GM12864 (cell line): ENCODE measurements at regions not wholly inside any gene's neighbourhood (a gene's known extent, or its start where the extent isn't known, plus 50 kb on each side); places are given as distances from the start of the nearest gene placed in this dataset.

Experiments used
- DNase-seq: peaks from one replicate; pipeline ENCODE4 v3.0.0-alpha.2; 2011; ENCODE audit warnings: low read depth
- H3K4me3 ChIP-seq: 2 replicates; pipeline ENCODE4 v1.5.1; 2011; ENCODE audit warnings: mild to moderate bottlenecking, low read depth, low read length, control low read depth
- CTCF ChIP-seq: IDR thresholded peaks from 2 replicates; pipeline ENCODE4 v1.5.1; 2011; ENCODE audit warnings: low read depth, mild to moderate bottlenecking, moderate library complexity, low read length, control low read depth, inconsistent platforms; ENCODE audit errors: missing control alignments

GRCh38 chr20:11277858-11278257 lies 604.1 kb upstream of the JAG1 start:
- H3K4me3 ChIP-seq, result no peak overlapping the region
- TF ChIP-seq CTCF, result no peak
- no peak for DNase-seq

GRCh38 chr20:11278461-11278860 lies 604.7 kb upstream of the JAG1 start:
- no peak overlapping the region for H3K4me3 ChIP-seq
- TF ChIP-seq CTCF, result no peak
- DNase-seq, result no peak

GRCh38 chr20:11281240-11281639 lies 607.4 kb upstream of the JAG1 start:
- no peak for DNase-seq
- H3K4me3 ChIP-seq, result no peak overlapping the region
- TF ChIP-seq CTCF, result no peak

GRCh38 chr20:11281768-11282167 lies 608.0 kb upstream of the JAG1 start:
- TF ChIP-seq CTCF, result no peak
- no peak overlapping the region for H3K4me3 ChIP-seq
- DNase-seq, result no peak

GRCh38 chr20:11287126-11287525 lies 613.3 kb upstream of the JAG1 start:
- TF ChIP-seq CTCF, result no peak
- no peak overlapping the region for H3K4me3 ChIP-seq
- no peak for DNase-seq

GRCh38 chr20:11296221-11296620 lies 621.5 kb upstream of the BTBD3 start:
- TF ChIP-seq CTCF, result no peak

GRCh38 chr20:11296951-11297350 lies 620.7 kb upstream of the BTBD3 start:
- no peak for TF ChIP-seq CTCF
- no peak overlapping the region for H3K4me3 ChIP-seq
- no peak for DNase-seq

More at GRCh38 chr20:11296221-11296620, 621.5 kb upstream of the BTBD3 start:
- no peak for DNase-seq
- H3K4me3 ChIP-seq, result no peak overlapping the region
